Prostate gland (tissue), 2 donors: ENCODE measurements at regions not wholly inside any gene's neighbourhood (a gene's known extent, or its start where the extent isn't known, plus 50 kb on each side); places are given as distances from the start of the nearest gene placed in this dataset.

Source experiments
- CTCF ChIP-seq, 4 experiments: fragments of 200-600 bp in 2 of 4; fragments of 450-650 bp in 2 of 4; sonication (generic) in 2 of 4; IDR thresholded peaks; 1 replicate in 3 of 4; 2 replicates in 1 of 4; pipeline ENCODE4 v1.5.1; 2016 to 2019; ENCODE audit warnings: antibody characterized with exemption in 4 of 4, mild to moderate bottlenecking in 2 of 4, moderate library complexity in 2 of 4
- POLR2A ChIP-seq: fragments of 450-650 bp; IDR thresholded peaks from one replicate; pipeline ENCODE4 v1.6.1; 2016; ENCODE audit warnings: antibody characterized with exemption, mild to moderate bottlenecking
- POLR2AphosphoS5 ChIP-seq: sonication (generic); formaldehyde crosslinking; IDR thresholded peaks from one replicate; pipeline ENCODE4 v1.6.1; 2017; ENCODE audit warnings: antibody characterized with exemption

- TF ChIP-seq CTCF (IDR thresholded peaks at IDR 0.05) (no peak), POLR2AphosphoS5 (no peak), POLR2A (no peak)
Observed at GRCh38 chr13:99875391-99875790, 96.2 kb downstream of the ZIC5 start.
